Left cardiac atrium (tissue), 4 donors: ENCODE measurements at regions not wholly inside any gene's neighbourhood (a gene's known extent, or its start where the extent isn't known, plus 50 kb on each side); places are given as distances from the start of the nearest gene placed in this dataset.
A peak's percentile ranks its signal among the peaks of the same experiment; 100 is the strongest.

Experiments used
- ATAC-seq, 2 donors: fragments of 200-7000 bp; cut with Tn5 transposase; one replicate each; pipeline ENCODE4 v1.9.1; 2020; ENCODE audit warnings: mild to moderate bottlenecking in 2 of 2, moderate library complexity in 2 of 2
- DNase-seq: peaks from one replicate; pipeline ENCODE4 v3.0.0-alpha.2; 2020
- intact Hi-C, 2 donors: fragments of 100-400 bp; cut with DNase I; formaldehyde crosslinking; loops; one replicate each; pipeline versions ENCODE4 v1.14.1 to v1.15.1; 2022 to 2023
- donor health status: DM: no; HTN: yes; CAD: no.
- donor health status: DM: no; HTN: yes; CAD: no; lungs with severe emphysema.
- donor health status: DM: yes; HTN: yes; CAD: no.
- donor health status: Dilated cardiomyopathy.

- DNase-seq: no peak
- ATAC-seq: no peak
- intact Hi-C loops: no loop called here
Observed at GRCh38 chr15:93859176-93859575, 372.2 kb upstream of the MCTP2 start.

- intact Hi-C loops: no loop called here
- no peak for DNase-seq
- ATAC-seq: no peak
Observed at GRCh38 chr15:93855181-93855826, 376.1 kb upstream of the MCTP2 start.

GRCh38 chr15:93854088-93854487 is 377.3 kb upstream of the MCTP2 start:
- intact Hi-C loops: no loop called here
- no peak for ATAC-seq
- no peak for DNase-seq

- DNase-seq (no peak), ATAC-seq (no peak)
- intact Hi-C loops: no loop called here
Observed at GRCh38 chr15:93852761-93853160, 378.6 kb upstream of the MCTP2 start.

GRCh38 chr15:93848490-93848889 is 382.9 kb upstream of the MCTP2 start:
- ATAC-seq: no peak
- intact Hi-C loops: no loop called here
- no peak for DNase-seq

- no peak for DNase-seq
- ATAC-seq: no peak
- intact Hi-C loops: no loop called here
Observed at GRCh38 chr15:93848076-93848475, 383.3 kb upstream of the MCTP2 start.

- intact Hi-C loops: no loop called here
- ATAC-seq: no peak
- no peak for DNase-seq
Observed at GRCh38 chr15:93846148-93846547, 385.2 kb upstream of the MCTP2 start.

GRCh38 chr15:93837450-93837849 is 393.9 kb upstream of the MCTP2 start:
- intact Hi-C loops: no loop called here
- ATAC-seq (no peak), DNase-seq (no peak)

- ATAC-seq (no peak), DNase-seq (no peak)
- intact Hi-C loops: no loop called here
Observed at GRCh38 chr15:93835344-93835743, 396.0 kb upstream of the MCTP2 start.

GRCh38 chr15:93831641-93832040 is 399.7 kb upstream of the MCTP2 start:
- no peak for DNase-seq
- intact Hi-C loops: no loop called here
- no peak for ATAC-seq

- intact Hi-C loops: no loop called here
- DNase-seq: no peak
- ATAC-seq: no peak
Observed at GRCh38 chr15:93830221-93831080, 400.9 kb upstream of the MCTP2 start.

- DNase-seq (no peak), ATAC-seq (peak; percentile 88 to 96)
- intact Hi-C loops: no loop called here
Observed at GRCh38 chr15:93829115-93829870, 402.1 kb upstream of the MCTP2 start.

GRCh38 chr15:93826790-93827189 is 404.6 kb upstream of the MCTP2 start:
- no peak for DNase-seq
- ATAC-seq: peak; percentile 47 to 55
- intact Hi-C loops: no loop called here

GRCh38 chr15:93826293-93826692 is 405.1 kb upstream of the MCTP2 start:
- intact Hi-C loops: no loop called here
- ATAC-seq: no peak
- no peak for DNase-seq

GRCh38 chr15:93825682-93826081 is 405.7 kb upstream of the MCTP2 start:
- DNase-seq (no peak), ATAC-seq (no peak)
- intact Hi-C loops: no loop called here

GRCh38 chr15:93823971-93824913 is 407.1 kb upstream of the MCTP2 start:
- intact Hi-C loops: no loop called here
- DNase-seq: no peak
- ATAC-seq: peak in 1 of 2 donors; percentile 42

- no peak for ATAC-seq
- DNase-seq: no peak
- intact Hi-C loops: no loop called here
Observed at GRCh38 chr15:93820566-93820965, 410.8 kb upstream of the MCTP2 start.

GRCh38 chr15:93819826-93820225 is 411.5 kb upstream of the MCTP2 start:
- DNase-seq (no peak), ATAC-seq (no peak)
- intact Hi-C loops: no loop called here

- intact Hi-C loops: no loop called here
- no peak for DNase-seq
- no peak for ATAC-seq
Observed at GRCh38 chr15:93816815-93817214, 414.5 kb upstream of the MCTP2 start.
